Fibroblast of the aortic adventitia (primary cell): ENCODE measurements at regions not wholly inside any gene's neighbourhood (a gene's known extent, or its start where the extent isn't known, plus 50 kb on each side); places are given as distances from the start of the nearest gene placed in this dataset.

ENCODE experiments used
- DNase-seq: peaks from one replicate; pipeline ENCODE4 v3.0.0-alpha.2; 2010; ENCODE audit warnings: low read depth
- H3K4me3 ChIP-seq: 2 replicates; pipeline ENCODE4 v1.5.1; 2011; ENCODE audit warnings: low read depth, mild to moderate bottlenecking, control low read depth, low read length, moderate library complexity
- TF ChIP-seq, protein P1 (sequence below): IDR thresholded peaks from 2 replicates; pipeline ENCODE4 v1.5.1; 2011; ENCODE audit warnings: mild to moderate bottlenecking, low read length, control low read depth, inconsistent platforms; ENCODE audit not compliant: insufficient read depth

DNA sequence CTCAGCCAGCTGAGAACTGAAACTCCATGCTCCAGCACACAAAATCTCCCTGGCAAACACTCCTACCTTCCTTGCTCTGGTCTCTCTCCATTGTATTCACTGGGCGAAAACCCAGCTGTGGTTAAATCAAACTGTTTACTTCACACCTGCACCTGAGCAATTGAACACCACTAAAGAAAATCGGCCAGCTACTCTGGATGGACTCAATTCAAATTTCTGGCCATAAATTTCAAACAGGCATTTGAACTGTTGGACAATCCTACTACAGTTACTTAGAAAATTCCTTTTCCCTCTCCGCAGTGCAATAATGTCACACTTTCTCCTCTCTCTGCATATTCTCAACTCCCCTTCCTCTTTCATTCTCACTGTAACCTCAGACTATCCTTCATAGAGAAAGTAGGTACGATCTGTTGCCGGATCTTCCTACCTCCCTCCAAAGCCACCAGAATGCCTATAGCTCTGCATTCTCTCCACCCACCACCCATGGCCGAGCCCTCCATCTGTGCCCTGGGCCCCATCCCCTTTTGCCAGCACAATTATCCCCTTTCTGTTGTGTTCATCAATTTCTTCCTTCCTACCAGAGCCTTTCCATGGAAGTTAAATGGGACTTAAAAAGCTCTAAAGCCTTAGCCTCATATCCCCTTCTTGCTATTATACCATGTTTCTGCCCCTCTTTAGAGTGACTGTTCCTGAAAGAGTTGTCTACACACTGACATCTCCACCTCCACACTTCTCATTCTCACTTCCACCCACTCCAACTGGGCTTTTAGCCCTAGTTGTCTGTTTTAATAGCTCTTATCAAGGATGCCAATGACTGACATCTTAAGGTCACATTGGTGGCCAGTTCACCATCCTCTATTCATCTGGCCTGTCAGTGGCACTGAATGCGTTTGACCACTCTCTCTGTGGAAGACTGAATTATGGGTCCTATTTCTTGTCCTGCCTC lies 127.5 kb upstream of the SLC1A4 start:
- TF ChIP-seq, protein P1, sequence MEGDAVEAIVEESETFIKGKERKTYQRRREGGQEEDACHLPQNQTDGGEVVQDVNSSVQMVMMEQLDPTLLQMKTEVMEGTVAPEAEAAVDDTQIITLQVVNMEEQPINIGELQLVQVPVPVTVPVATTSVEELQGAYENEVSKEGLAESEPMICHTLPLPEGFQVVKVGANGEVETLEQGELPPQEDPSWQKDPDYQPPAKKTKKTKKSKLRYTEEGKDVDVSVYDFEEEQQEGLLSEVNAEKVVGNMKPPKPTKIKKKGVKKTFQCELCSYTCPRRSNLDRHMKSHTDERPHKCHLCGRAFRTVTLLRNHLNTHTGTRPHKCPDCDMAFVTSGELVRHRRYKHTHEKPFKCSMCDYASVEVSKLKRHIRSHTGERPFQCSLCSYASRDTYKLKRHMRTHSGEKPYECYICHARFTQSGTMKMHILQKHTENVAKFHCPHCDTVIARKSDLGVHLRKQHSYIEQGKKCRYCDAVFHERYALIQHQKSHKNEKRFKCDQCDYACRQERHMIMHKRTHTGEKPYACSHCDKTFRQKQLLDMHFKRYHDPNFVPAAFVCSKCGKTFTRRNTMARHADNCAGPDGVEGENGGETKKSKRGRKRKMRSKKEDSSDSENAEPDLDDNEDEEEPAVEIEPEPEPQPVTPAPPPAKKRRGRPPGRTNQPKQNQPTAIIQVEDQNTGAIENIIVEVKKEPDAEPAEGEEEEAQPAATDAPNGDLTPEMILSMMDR = no peak
- DNase-seq = no peak

DNA sequence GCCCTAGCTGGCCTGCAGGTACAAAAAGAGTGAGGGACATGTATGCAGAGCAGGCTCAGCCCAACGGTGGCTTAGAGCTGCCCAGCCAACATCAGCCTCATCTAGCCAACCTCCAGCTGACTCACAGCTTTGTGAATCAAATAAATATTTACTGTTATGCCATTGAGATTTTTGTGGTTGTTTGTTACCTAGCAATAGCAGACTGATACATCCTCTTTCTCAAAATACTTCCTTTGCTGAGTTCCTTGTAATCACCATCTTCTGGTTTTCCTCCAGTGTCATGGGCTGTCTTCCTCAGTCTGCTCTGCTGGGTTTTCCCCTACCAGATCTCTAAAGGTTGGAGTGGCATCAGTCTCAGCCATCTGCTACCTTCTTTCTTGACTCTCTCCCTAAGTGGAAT lies 126.6 kb upstream of the SLC1A4 start:
- DNase-seq = no peak
- H3K4me3 ChIP-seq = no peak overlapping the region
- TF ChIP-seq, protein P1 = no peak

More for the DNA sequence above, 127.5 kb upstream of the SLC1A4 start:
- H3K4me3 ChIP-seq = no peak overlapping the region

DNA sequence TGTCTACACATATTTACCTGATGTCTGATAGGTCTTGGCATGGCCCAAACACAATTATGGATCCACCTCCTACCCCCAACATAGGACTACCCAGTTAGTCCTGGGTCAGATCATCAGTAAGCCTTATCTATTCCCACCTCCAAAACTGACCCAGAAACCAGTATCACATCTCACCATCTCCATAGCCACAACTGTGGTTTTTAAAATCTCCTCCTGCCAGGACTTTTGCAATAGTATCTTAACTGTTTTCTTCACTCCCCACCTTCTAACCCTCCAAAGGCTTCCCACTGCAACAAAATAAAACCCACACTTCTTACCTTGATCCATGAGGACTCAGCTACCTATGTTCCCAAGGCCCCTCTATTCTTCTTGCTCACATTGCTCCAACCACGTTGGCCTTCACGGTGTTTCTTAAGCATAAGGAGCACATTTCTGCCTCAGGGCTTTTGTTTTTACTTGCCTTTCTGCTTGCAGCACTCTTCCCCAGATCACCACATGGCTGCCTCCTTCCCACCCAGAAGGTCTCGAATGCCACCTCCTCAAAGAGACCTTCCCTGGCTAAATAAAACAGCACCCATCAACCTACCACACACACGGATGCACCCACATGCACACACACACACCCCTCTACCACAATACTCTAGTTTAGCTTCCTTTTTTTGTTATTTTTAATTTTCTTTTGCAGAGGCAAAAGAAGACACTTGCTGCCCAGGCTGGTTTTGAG lies 125.9 kb upstream of the SLC1A4 start:
- no peak overlapping the region for H3K4me3 ChIP-seq
- DNase-seq = no peak
- TF ChIP-seq, protein P1 = no peak

DNA sequence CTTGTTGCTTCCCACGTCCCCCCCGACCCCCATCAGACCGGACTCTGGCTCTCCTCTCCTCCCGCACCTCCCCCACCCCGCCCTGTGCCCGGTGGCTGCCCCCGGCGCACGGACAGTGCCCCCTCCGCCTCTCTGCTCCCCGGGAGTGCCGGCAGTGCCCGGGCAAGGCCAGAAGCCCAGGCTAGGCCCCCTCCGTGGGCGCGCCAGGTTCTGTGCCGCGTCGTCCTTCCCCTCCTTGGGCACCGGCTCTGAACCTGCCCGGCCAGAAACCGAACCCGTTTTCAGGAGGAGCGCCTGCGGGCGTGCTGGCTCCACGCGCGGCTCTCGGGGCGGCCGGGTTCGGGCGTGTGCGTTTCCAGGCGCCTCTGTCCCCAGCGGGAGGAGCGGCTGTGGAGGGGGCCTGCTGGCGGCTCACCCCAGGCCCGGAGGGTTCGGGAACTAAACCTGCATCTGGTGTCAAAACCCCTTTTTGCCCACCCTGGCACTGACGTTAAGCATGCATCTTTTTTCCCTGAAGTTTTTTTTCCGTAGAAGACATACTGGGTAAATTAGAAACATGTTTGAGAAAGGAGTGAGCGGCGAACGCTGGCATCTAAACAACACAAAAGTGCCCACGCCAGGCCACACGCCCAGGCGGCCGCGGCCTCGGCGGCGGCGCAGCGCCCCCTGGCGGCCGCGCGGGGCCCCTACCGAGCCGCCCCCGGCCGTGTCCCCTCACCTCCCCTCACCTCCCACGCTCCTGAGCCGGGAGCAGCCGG lies 123.9 kb upstream of the SLC1A4 start:
- DNase-seq = peak; percentile 83
- TF ChIP-seq, protein P1 = peak; percentile 48
- peak overlapping the region; percentile 59 for H3K4me3 ChIP-seq

GRCh38 chr2:64865831-64866345 lies 123.3 kb upstream of the SLC1A4 start:
- peak; percentile 32 for DNase-seq
- TF ChIP-seq, protein P1 = no peak
- peak overlapping the region; percentile 59 for H3K4me3 ChIP-seq

DNA sequence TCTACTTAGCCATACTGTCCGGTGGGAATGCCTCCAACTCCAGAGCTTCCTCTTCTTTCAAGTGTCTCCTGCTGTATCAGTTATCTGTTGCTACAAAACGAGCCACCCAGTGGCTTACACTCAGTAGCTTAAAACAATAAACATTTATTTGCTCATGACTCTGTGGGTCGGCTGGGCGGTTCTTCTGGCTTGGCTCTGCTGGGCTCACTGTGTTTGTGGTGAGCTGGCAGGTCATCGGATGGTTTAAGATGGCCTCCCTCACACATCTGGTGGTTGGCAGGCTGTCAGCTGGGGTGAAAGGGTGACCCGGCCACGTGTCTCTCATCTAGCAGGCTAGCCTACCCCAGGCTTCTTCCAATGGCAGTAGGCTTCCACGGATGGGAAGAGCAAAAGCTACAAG lies 122.4 kb upstream of the SLC1A4 start:
- DNase-seq = peak; percentile 86
- no peak overlapping the region for H3K4me3 ChIP-seq
- TF ChIP-seq, protein P1 = peak; percentile 10
